Tibial artery (tissue), 4 donors: ENCODE measurements at regions not wholly inside any gene's neighbourhood (a gene's known extent, or its start where the extent isn't known, plus 50 kb on each side); places are given as distances from the start of the nearest gene placed in this dataset.
"Not testable (repeated sequence)": the region's sequence is repeated elsewhere in the genome, so short reads cannot be mapped to it uniquely, and the experiment has no call there.

Experiments used
- DNase-seq, 2 donors: peaks; one replicate each; pipeline ENCODE4 v3.0.0-alpha.2; 2019
- H3K27ac ChIP-seq, 2 donors: fragments of 200-600 bp; sonication (generic) in 1 of 2; 1 replicate in 1 of 2; 2 replicates in 1 of 2; pipeline ENCODE4 v1.5.1; 2018 to 2019; ENCODE audit warnings: mild to moderate bottlenecking in 1 of 2
- H3K27me3 ChIP-seq, 2 donors: fragments of 200-600 bp; sonication (generic) in 1 of 2; one replicate each; pipeline versions ENCODE4 v1.5.1 to v1.6.0; 2016 to 2019
- H3K36me3 ChIP-seq, 3 donors: fragments of 200-600 bp; sonication (generic) in 2 of 3; one replicate each; pipeline ENCODE4 v1.5.1; 2016 to 2019; ENCODE audit warnings: mild to moderate bottlenecking in 2 of 3
- H3K4me1 ChIP-seq, 4 donors: fragments of 200-600 bp; sonication (generic) in 2 of 4; 1 replicate in 3 of 4; 2 replicates in 1 of 4; pipeline ENCODE4 v1.5.1; 2016 to 2019
- H3K4me3 ChIP-seq, 2 donors: fragments of 200-600 bp; sonication (generic) in 1 of 2; 1 replicate in 1 of 2; 2 replicates in 1 of 2; pipeline ENCODE4 v1.5.1; 2018 to 2019; ENCODE audit warnings: mild to moderate bottlenecking in 2 of 2
- H3K9me3 ChIP-seq, 3 donors: fragments of 200-600 bp; sonication (generic) in 1 of 3; one replicate each; pipeline ENCODE4 v1.5.1; 2016 to 2019
- CTCF ChIP-seq, 2 experiments: fragments of 200-600 bp in 1 of 2; fragments of 450-650 bp in 1 of 2; IDR thresholded peaks; one replicate each; pipeline ENCODE4 v1.5.1; 2017 to 2019; ENCODE audit warnings: antibody characterized with exemption in 2 of 2, mild to moderate bottlenecking in 1 of 2, moderate library complexity in 1 of 2
- intact Hi-C: fragments of 100-400 bp; cut with DNase I; formaldehyde crosslinking; loops from one replicate; pipeline ENCODE4 v1.15.0; 2023; ENCODE audit warnings: low total_unique reads

DNA sequence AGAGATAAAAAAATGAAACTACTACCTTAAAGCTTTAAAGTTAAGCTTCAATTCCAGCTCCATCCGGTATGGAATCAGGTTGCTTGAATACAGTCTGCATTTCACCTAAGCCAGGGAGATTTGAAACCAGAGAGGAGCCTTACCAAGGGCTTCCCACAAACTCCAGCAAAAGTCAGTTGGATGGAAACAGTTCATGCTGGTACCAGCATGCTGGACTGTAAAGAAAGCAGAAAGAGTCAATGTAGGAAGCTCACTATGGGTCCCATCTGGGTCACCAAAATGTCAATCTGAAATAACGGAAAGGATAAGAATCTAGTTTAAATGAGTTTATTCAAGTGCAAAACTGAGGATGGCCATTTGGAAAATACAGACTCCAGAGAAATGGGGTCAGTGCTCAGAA, 65.3 kb downstream of the CDO1 start:
- intact Hi-C loops, result no loop called here
- no peak for TF ChIP-seq CTCF (IDR thresholded peaks at IDR 0.05)
- no peaks in the 10 kb centered on the region for H3K36me3 ChIP-seq
- H3K4me1 ChIP-seq, result no peaks in the 10 kb centered on the region
- H3K27ac ChIP-seq, result no peak overlapping the region
- no peak for DNase-seq
- H3K9me3 ChIP-seq, result peaks cover 0 to under 1% (median 0%) of the 10 kb centered on the region in 3 donors
- no peak overlapping the region for H3K4me3 ChIP-seq
- no peaks in the 10 kb centered on the region for H3K27me3 ChIP-seq

GRCh38 chr5:115749016-115749415, 67.4 kb downstream of the CDO1 start:
- no peak for TF ChIP-seq CTCF (IDR thresholded peaks at IDR 0.05)
- no peaks in the 10 kb centered on the region for H3K27me3 ChIP-seq
- no peak overlapping the region for H3K4me3 ChIP-seq
- peaks cover 0 to 22% (median 0%) of the 10 kb centered on the region in 3 donors for H3K9me3 ChIP-seq
- no peak overlapping the region for H3K27ac ChIP-seq
- intact Hi-C loops, result no loop called here
- no peaks in the 10 kb centered on the region for H3K4me1 ChIP-seq
- H3K36me3 ChIP-seq, result no peaks in the 10 kb centered on the region
- no peak for DNase-seq

- DNase-seq, H3K27ac ChIP-seq, intact Hi-C loops, H3K36me3 ChIP-seq, H3K4me3 ChIP-seq, H3K27me3 ChIP-seq: not testable (repeated sequence)
- peaks cover 0 to 29% (median 5%) of the 10 kb centered on the region in 4 donors for H3K4me1 ChIP-seq
- peaks cover 0 to 13% (median 0%) of the 10 kb centered on the region in 3 donors for H3K9me3 ChIP-seq
These were observed 77.2 kb downstream of the CDO1 start for GRCh38 chr5:115739245-115739644.

- DNase-seq, result no peak
- Histone ChIP-seq H3K4me1 (peaks cover 0 to 29% (median 5%) of the 10 kb centered on the region in 4 donors), H3K36me3 (no peaks in the 10 kb centered on the region), H3K27me3 (no peaks in the 10 kb centered on the region), H3K4me3 (no peak overlapping the region), H3K27ac (no peak overlapping the region), H3K9me3 (peaks cover 0 to 9% (median 0%) of the 10 kb centered on the region in 3 donors)
- TF ChIP-seq CTCF (IDR thresholded peaks at IDR 0.05), result no peak
- intact Hi-C loops, result no loop called here
These were observed 77.6 kb downstream of the CDO1 start for GRCh38 chr5:115738830-115739229.

DNA sequence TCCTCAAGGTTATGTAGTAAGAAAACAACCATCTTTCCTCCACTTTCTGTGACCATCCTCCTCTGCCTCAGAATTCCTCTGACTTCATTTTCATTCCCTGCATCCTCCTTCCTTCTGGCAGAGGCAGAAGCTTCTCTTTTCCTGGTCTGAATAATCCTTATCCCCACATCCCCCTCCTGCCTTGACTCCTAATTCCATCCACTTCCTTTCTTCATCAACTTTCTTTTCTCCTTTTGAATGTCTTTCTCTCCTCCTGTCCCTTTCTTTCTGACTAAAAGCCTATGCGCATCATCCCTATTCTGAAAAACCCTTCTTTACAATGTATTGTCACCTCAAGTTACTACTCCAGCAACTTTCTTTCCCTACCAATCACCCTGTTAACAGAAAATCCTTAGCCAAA, 79.0 kb downstream of the CDO1 start:
- Histone ChIP-seq H3K4me1 (peaks cover 0 to 29% (median 5%) of the 10 kb centered on the region in 4 donors), H3K9me3 (no peaks in the 10 kb centered on the region), H3K27ac (no peak overlapping the region), H3K36me3 (no peaks in the 10 kb centered on the region), H3K27me3 (no peaks in the 10 kb centered on the region), H3K4me3 (no peak overlapping the region)
- TF ChIP-seq CTCF (IDR thresholded peaks at IDR 0.05), result no peak
- DNase-seq, result no peak
- intact Hi-C loops, result no loop called here

GRCh38 chr5:115736690-115737005, 79.8 kb downstream of the CDO1 start:
- intact Hi-C loops, result no loop called here
- Histone ChIP-seq H3K27me3 (no peaks in the 10 kb centered on the region), H3K27ac (peak overlapping the region; percentile 8 to 51), H3K4me1 (peaks cover 0 to 29% (median 5%) of the 10 kb centered on the region in 4 donors), H3K4me3 (no peak overlapping the region), H3K36me3 (no peaks in the 10 kb centered on the region), H3K9me3 (no peaks in the 10 kb centered on the region)
- TF ChIP-seq CTCF (IDR thresholded peaks at IDR 0.05), result no peak
- no peak for DNase-seq
